ENCODE measurements at regions not wholly inside any gene's neighbourhood (a gene's known extent, or its start where the extent isn't known, plus 50 kb on each side); places are given as distances from the start of the nearest gene placed in this dataset.

DNA sequence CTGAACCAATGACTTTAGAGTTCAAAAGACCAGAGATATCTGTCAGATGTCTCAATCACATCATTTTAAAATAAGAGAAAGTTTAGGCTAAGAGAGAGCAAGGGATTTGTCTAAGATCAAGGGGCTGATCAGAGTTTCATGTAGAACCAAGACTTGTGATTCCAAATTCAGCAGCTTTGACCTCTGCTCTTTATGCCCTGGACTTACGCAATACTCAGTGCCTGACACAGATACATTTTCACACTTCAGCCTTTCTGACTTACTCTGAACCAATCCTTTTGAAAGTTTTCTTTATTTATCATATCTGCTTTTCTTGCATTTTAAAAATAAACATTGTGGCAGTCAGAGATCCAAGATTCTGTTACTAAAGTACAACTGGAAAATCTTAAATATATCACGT lies 428.0 kb downstream of the PLPP3 start:
- DNase-seq (ENCODE audit: unreplicated experiment) = no peak
- ChIA-PET POLR2A (interaction anchor here (0.6 kb wide), 1 partner anchor 24 kb away, joined by 3 read pairs; no protein-coding TSS in a partner anchor), CTCF (interaction anchor here (0.6 kb wide), 1 partner anchor 956 kb away, joined by 4 read pairs; no protein-coding TSS in a partner anchor)
- Mint-ChIP-seq H3K36me3 (ENCODE audit: insufficient read depth, unreplicated experiment) (no peaks in the 10 kb centered on the region), H3K27me3 (ENCODE audit: insufficient read depth, unreplicated experiment) (no peaks in the 10 kb centered on the region), H3K27ac (ENCODE audit: low read depth, unreplicated experiment) (no peak overlapping the region), H3K9me3 (ENCODE audit: unreplicated experiment) (no peaks in the 10 kb centered on the region), H3K4me3 (ENCODE audit: unreplicated experiment) (no peak overlapping the region), H3K4me1 (ENCODE audit: insufficient read depth, unreplicated experiment) (peaks cover 5% of the 10 kb centered on the region)
- intact Hi-C loops (cut with micrococcal nuclease) = no loop called here
- TF ChIP-seq, protein P1, sequence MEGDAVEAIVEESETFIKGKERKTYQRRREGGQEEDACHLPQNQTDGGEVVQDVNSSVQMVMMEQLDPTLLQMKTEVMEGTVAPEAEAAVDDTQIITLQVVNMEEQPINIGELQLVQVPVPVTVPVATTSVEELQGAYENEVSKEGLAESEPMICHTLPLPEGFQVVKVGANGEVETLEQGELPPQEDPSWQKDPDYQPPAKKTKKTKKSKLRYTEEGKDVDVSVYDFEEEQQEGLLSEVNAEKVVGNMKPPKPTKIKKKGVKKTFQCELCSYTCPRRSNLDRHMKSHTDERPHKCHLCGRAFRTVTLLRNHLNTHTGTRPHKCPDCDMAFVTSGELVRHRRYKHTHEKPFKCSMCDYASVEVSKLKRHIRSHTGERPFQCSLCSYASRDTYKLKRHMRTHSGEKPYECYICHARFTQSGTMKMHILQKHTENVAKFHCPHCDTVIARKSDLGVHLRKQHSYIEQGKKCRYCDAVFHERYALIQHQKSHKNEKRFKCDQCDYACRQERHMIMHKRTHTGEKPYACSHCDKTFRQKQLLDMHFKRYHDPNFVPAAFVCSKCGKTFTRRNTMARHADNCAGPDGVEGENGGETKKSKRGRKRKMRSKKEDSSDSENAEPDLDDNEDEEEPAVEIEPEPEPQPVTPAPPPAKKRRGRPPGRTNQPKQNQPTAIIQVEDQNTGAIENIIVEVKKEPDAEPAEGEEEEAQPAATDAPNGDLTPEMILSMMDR (IDR thresholded peaks at IDR 0.05; ENCODE audit: unreplicated experiment) = no peak
- BruUV-seq (replicated peaks) = no TSS peak

DNA sequence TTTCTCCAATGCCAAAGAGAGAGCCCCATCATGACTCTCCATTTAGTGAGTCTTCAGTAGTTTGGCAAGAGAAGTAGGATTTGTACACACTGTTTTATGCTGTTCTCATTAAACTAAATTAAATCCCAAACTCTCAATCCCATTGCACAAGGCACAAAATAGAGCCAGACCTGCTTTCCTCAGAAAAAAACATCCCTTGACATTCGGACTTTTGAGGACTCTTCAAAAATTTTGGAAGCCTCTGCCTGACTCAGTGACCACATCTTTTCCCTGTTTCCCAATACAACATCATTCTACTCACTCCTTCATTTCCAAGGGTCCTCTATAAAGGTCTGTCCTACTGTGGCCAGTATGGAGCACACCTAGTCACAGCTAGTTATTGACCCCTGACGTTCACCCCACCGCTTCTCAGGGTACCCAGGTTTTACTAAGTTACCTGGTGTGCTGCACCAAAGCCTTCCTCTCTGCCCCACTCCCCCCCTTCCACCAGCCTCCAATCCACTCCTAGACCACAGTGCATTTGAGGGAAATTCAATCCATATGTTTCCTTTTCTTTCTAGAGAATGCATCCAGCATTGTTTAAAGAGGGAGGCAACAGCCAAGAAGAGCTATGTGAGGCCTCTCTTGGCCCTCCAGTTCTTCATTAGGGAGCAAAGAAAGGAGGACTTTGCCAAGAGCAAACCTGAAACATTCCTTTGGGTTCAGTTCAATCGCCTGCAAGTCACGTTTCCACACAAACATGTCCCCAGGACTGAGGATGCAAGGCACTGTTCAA lies 428.7 kb downstream of the PLPP3 start:
- H3K27me3 Mint-ChIP-seq (ENCODE audit: insufficient read depth, unreplicated experiment) = no peaks in the 10 kb centered on the region
- H3K4me3 Mint-ChIP-seq (ENCODE audit: unreplicated experiment) = no peak overlapping the region
- TF ChIP-seq, protein P1 (IDR thresholded peaks at IDR 0.05; ENCODE audit: unreplicated experiment) = no peak
- peaks cover 9% of the 10 kb centered on the region for H3K4me1 Mint-ChIP-seq (ENCODE audit: insufficient read depth, unreplicated experiment)
- H3K27ac Mint-ChIP-seq (ENCODE audit: low read depth, unreplicated experiment) = no peak overlapping the region
- no peak for DNase-seq (ENCODE audit: unreplicated experiment)
- CTCF ChIA-PET = no interaction called here
- POLR2A ChIA-PET = interaction anchor here (0.6 kb wide), 1 partner anchor 24 kb away, joined by 3 read pairs; no protein-coding TSS in a partner anchor
- no TSS peak for BruUV-seq (replicated peaks)
- intact Hi-C loops (cut with micrococcal nuclease) = no loop called here
- H3K36me3 Mint-ChIP-seq (ENCODE audit: insufficient read depth, unreplicated experiment) = no peaks in the 10 kb centered on the region
- H3K9me3 Mint-ChIP-seq (ENCODE audit: unreplicated experiment) = no peaks in the 10 kb centered on the region

DNA sequence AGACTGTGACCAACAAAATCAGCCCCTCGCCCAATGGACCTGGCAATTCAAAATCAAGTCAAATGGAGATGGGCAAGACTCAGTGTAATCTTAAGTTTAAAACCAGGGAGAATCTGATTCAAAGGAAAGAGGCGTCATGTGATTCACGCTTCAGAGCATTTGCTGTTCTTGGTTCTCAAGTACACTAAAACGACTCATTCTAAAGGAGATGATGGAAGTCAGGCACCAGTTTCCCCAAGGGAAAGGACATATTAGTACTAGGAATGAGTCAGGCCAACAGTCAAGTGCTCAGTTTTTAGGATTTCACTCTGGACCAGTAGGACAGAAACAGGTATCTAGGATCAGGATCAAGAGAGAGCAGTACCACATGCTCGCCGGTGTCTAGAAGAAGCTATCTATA lies 429.6 kb downstream of the PLPP3 start:
- BruUV-seq (replicated peaks) = no TSS peak
- intact Hi-C loops (cut with micrococcal nuclease) = no loop called here
- ChIA-PET CTCF (no interaction called here), POLR2A (no interaction called here)
- no peaks in the 10 kb centered on the region for H3K9me3 Mint-ChIP-seq (ENCODE audit: unreplicated experiment)
- H3K4me1 Mint-ChIP-seq (ENCODE audit: insufficient read depth, unreplicated experiment) = peaks cover 9% of the 10 kb centered on the region
- DNase-seq (ENCODE audit: unreplicated experiment) = no peak
- no peak overlapping the region for H3K4me3 Mint-ChIP-seq (ENCODE audit: unreplicated experiment)
- TF ChIP-seq, protein P1 (IDR thresholded peaks at IDR 0.05; ENCODE audit: unreplicated experiment) = no peak
- H3K27ac Mint-ChIP-seq (ENCODE audit: low read depth, unreplicated experiment) = no peak overlapping the region
- no peaks in the 10 kb centered on the region for H3K27me3 Mint-ChIP-seq (ENCODE audit: insufficient read depth, unreplicated experiment)
- no peaks in the 10 kb centered on the region for H3K36me3 Mint-ChIP-seq (ENCODE audit: insufficient read depth, unreplicated experiment)

DNA sequence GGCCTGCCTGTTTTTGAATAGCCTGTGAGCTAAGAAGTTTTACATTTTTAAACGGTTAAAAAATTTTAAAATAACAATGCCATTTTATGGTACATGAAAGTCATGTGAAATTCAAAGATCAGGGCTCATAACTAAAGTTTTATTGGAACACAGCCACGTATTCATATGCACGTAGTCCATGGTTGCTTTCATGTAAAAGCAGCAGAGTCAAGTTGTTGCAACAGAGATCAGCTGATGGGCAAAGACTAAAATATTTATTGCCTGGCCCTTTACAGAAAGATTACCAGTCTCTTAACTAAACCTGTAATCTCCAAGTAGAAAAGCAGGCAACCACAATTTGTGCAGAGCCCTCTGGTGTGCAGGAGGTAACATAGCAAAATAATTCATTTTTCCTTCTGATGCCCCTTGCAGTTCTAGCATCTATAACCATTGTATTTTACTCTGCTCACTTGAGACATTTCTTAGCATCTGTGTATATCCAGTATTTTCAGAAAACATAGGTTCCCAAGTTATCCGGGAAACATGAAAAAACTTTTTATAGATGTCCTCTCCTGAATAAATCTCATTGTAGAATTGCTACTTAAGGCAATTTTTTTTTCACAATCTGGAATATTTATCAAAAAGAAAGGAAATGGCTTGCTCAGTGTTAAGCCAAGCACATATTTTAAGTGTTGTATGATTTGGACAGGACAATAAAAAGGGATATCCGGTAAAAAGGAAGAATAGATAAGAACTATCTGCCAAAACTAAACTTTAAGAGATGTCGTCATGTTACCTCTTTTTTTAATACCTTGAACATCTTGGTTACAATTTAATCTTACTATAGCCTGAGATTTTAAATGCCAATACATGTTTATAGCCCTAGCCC lies 430.8 kb downstream of the PLPP3 start:
- Mint-ChIP-seq H3K4me3 (ENCODE audit: unreplicated experiment) (no peak overlapping the region), H3K4me1 (ENCODE audit: insufficient read depth, unreplicated experiment) (peaks cover 9% of the 10 kb centered on the region), H3K27me3 (ENCODE audit: insufficient read depth, unreplicated experiment) (no peaks in the 10 kb centered on the region), H3K36me3 (ENCODE audit: insufficient read depth, unreplicated experiment) (no peaks in the 10 kb centered on the region), H3K27ac (ENCODE audit: low read depth, unreplicated experiment) (no peak overlapping the region), H3K9me3 (ENCODE audit: unreplicated experiment) (no peaks in the 10 kb centered on the region)
- no peak for DNase-seq (ENCODE audit: unreplicated experiment)
- ChIA-PET CTCF (no interaction called here), POLR2A (interaction anchor here (1.5 kb wide), 1 partner anchor 10 kb away, joined by 3 read pairs; no protein-coding TSS in a partner anchor)
- no TSS peak for BruUV-seq (replicated peaks)
- TF ChIP-seq, protein P1 (IDR thresholded peaks at IDR 0.05; ENCODE audit: unreplicated experiment) = no peak
- intact Hi-C loops (cut with micrococcal nuclease) = no loop called here

Data from MCF 10A (cell line).